Tibial nerve (tissue), 4 donors: ENCODE measurements at regions not wholly inside any gene's neighbourhood (a gene's known extent, or its start where the extent isn't known, plus 50 kb on each side); places are given as distances from the start of the nearest gene placed in this dataset.

Experiments
- CTCF ChIP-seq, 5 experiments: fragments of 200-600 bp in 3 of 5; fragments of 450-650 bp in 2 of 5; sonication (generic) in 3 of 5; IDR thresholded peaks; one replicate each; pipeline ENCODE4 v1.5.1; 2016 to 2019; ENCODE audit warnings: antibody characterized with exemption in 5 of 5, mild to moderate bottlenecking in 3 of 5, moderate library complexity in 2 of 5
- EP300 ChIP-seq, 2 donors: sonication (generic); formaldehyde crosslinking; IDR thresholded peaks; one replicate each; pipeline ENCODE4 v1.6.1; 2017; ENCODE audit warnings: antibody characterized with exemption in 2 of 2, mild to moderate bottlenecking in 1 of 2
- POLR2A ChIP-seq, 2 donors: fragments of 450-650 bp; IDR thresholded peaks; one replicate each; pipeline ENCODE4 v1.6.1; 2017; ENCODE audit warnings: antibody characterized with exemption in 2 of 2, mild to moderate bottlenecking in 2 of 2, moderate library complexity in 2 of 2

- TF ChIP-seq CTCF (IDR thresholded peaks at IDR 0.05): no peak
- no peak for TF ChIP-seq POLR2A (IDR thresholded peaks at IDR 0.05)
- no peak for TF ChIP-seq EP300 (IDR thresholded peaks at IDR 0.05)
These were observed 841.6 kb upstream of the AADAT start for GRCh38 chr4:170931321-170931720.
